Femur (tissue), 1 donor: ENCODE measurements at regions not wholly inside any gene's neighbourhood (a gene's known extent, or its start where the extent isn't known, plus 50 kb on each side); places are given as distances from the start of the nearest gene placed in this dataset.

Source experiments
- DNase-seq: peaks from one replicate; pipeline ENCODE4 v3.0.0-alpha.2; 2017

DNA sequence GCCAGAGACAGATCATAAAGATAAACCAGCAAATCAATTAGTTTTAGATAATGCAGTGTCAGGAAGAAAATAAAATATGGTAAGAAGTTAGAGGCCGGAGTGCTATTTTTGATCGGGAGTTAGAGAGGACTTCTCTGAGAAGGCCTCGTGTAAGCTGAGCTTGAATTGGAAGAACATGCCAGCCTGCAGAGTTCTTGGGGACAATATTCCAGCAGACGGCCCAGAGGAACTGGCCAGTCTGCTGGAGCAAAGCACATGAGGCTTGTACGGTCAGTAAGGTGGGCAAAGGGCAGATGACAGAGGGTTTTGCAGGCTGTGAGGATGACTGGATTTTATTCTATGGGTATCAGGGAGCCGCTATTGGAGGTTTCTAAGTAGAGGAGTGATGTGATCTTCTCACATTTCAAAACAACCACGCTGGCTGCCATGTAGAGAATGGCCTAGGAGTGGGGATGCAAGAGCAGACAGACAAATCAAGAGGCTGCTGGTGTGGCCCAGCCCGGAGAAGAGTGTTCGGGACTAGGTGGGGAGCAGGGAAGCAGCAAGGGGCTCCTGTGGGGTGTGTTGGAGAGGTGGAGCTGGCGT, 84.0 kb downstream of the HES1 start:
- no peak for DNase-seq

- no peak for DNase-seq
Observed at GRCh38 chr3:194220901-194221326, 85.0 kb downstream of the HES1 start.

GRCh38 chr3:194221336-194221735, 85.4 kb downstream of the HES1 start:
- DNase-seq: no peak

DNA sequence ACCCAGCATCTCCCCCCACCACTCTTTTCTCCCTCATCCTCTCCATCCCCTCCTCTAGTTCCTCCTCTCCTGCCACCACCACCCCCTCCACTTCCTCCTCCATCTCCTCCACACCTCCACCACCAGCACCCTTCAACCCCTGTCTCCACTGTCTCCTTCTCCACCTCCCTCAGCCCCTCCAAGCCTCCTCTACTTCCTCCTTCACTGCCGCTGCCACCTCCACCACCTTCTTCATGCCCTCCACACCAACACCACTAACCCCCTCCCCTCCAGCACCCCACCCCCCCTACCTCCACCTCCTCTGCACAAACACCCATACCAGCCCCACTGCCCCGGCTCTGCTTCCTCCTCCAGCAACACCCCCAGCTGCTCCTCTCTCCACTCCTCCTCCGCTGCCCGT, 88.0 kb downstream of the HES1 start:
- DNase-seq: no peak

DNA sequence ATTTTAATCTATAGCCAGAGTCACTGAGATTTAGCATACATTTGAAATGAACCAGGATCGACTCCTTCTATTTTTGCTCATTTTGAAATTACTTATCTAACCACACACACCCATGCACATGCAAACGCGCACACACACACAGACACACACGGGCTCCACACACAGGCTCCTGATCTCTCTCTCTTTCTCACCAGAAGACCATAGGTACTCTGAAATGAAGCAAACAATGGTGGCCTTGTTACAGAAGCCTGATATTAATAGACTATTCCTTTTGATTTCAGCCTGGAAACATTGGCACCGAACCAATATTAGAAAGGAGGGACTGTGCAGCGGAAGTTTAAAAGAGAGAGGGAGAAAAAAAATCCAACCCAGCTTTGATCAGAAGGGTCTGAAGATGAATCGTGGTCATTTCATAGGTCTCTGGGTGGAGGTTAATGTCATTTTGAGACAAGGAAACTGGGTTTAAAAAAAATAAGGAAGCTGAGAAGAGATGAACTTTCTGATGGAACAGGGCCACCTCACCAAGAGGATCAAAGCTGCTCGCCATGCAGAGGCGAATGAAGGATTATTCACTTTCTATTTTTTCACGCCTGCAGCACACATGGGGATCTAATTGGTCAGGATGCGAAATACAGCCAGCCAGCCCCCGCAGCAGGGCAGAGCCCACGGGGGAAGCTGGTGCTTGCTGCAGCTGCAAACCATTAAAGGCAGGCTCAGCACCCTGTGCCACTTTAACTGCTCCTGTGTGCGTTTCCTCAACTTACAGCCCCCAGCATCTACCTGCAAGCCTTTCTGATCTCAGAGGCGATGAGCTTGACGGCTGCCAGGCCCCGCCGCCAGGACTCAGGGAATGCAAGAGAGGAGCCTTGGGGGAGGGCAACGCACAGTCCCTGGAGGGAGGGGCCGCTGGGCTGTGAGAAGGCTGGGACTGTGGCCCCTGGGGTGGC, 88.8 kb downstream of the HES1 start:
- DNase-seq: no peak

DNA sequence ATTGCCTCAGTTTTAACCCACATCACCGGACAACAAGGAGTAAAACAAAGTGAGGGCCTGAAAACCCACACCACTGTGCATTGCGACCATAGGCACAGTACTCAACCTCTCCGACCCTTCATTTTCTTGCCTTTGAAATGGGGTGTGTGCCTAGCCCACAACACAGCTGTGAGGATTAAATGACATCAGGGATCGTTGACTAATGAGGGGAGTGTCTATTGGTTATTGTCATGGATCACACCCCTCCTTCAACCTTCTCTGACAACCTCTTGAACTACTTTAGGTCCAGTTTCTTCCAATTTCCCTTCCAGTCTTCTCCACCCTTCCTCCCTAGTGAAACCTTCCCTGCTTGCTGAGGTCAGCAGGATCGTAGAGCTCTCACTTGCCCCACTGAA, 89.5 kb downstream of the HES1 start:
- DNase-seq: no peak

DNA sequence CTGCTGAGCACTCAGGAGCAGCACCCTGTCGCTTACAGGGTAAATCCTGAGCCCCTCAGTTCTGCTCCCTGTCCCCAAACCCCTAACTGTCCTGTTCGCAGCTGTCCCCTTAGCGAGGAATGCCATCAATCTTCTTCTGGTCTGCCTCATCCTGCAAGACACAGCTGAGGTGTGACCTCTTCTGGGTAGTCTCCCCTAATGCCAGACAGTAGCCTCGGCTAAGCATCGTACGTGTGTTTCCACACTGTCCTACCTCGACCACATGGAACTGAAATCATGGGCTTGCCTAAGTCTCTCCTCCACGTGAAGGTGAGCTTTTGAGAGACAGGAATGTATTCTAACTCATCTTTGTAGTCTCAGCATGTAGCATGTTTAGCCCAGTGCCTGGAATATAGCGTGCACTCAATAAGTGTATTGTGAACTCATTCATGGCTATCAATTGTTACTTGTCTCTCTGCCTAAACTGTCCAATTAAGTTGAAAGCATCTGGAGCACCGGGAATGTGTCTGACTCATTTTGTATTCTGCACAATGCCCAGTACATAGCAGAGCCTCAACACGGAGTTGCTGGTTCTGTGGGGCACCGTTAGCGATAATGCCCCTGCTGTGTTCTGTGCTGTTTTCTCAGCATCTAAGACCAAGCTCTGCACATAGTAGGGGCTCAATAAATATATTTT, 90.2 kb downstream of the HES1 start:
- no peak for DNase-seq

- DNase-seq: no peak
Observed at GRCh38 chr3:194231929-194232832, 96.2 kb downstream of the HES1 start.

DNA sequence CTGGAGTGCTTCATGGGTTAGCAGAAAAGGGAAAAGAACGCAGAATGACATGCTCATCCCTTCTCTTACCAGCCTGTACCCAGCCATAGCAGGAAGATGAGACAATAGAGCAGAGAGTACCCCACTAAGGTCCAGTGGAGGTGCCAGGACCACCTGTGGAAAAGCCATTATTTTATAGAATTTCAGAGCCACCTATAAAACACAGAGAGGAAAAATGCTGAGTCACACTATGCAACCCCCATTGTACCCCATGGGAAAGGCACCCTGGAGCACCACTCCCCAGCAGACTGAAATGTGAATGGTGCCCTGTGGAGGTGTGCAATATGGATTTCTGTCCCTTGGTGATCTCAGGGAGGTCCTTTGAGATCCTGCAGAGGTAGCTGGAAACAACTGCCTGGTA, 97.2 kb downstream of the HES1 start:
- no peak for DNase-seq

DNA sequence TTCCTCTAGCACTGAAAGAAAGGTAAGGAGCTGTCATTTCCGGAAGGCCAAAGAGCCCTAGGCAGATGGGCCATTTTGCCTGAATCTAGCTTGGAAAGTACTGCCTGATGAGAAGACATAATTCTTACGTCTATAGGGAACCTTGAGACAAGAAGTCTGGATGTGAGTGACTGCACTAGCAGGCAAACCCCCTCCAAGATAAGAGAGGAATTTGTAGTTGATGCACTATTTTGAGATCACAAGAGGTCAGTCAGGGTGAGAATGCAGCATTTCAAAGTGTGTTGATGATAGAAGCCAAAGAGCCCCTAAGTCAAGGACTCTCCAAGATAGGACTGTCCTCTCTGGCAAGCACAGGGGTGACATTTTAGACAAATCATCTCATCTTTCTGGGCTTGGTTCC, 99.2 kb downstream of the HES1 start:
- no peak for DNase-seq

- no peak for DNase-seq
Observed at GRCh38 chr3:194237110-194237509, 101.2 kb downstream of the HES1 start.

- DNase-seq: no peak
Observed at GRCh38 chr3:194240766-194241165, 104.8 kb downstream of the HES1 start.

- DNase-seq: no peak
Observed at GRCh38 chr3:194243172-194243837, 107.4 kb downstream of the HES1 start.

DNA sequence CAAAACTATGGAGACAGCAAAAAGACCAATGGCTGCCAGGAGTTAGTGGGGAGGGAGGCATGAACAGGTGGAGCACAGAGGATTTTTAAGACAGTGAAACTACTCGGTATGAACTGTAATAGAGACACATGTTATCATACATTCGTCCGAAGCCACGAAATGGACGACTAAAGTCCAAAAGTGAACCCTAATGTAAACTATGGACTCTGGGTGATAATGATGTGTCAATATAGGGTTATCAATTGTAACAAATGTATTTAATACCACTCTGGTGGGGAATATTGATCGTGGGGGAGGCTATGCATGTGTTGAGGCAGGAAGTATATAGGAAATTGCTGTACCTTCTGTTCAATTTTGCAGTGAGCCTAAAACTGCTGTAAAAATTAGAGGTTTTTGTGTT, 107.0 kb downstream of the CPN2 start:
- DNase-seq: no peak

DNA sequence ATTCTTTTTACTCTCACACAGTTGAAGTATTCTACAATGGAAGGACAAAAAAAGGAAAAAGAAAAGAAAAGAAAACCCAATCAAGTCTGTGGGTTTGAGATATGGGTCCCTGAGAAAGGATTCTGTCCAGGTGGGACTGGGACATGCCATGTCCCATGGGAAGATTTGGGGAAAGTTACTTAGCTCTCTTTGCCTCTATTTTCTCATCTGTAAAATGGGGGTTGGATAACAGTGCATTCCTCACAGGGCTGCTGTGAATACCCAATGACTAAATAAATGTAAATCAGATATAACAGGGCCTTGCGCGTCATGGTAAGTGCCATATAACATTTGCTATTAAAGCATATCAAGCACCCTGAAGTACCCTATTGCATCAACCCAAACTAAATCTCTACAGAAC, 105.7 kb downstream of the CPN2 start:
- no peak for DNase-seq

GRCh38 chr3:194245975-194246561, 105.1 kb downstream of the CPN2 start:
- no peak for DNase-seq

DNA sequence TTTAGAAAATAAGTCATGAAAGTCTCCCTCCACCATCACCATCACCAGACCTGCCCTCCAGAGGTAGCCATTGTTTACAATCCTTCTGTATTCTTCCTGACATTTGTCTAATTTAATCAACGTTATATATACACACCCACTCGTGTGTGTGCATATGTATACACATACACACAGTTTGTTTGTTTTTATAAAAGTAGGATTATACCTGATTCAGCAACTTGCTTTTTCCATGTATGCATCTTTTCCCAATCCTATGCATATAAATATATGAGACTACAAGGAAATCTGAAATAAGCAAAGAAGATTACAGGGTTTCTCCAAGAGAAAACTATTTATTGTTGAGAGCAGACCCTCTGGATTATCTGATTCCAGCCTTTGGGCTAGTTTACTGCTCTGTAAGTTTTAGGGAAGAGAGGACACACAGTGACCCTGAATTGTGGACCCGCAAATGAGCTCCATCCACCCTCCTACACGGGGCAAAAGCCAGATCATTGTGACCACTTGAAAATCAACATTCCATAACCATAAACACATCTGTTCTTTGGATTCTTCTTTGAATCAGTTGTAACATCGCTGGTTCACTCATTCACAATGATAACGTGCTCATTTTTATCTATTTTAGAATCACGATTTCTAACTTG, 104.3 kb downstream of the CPN2 start:
- DNase-seq: no peak

DNA sequence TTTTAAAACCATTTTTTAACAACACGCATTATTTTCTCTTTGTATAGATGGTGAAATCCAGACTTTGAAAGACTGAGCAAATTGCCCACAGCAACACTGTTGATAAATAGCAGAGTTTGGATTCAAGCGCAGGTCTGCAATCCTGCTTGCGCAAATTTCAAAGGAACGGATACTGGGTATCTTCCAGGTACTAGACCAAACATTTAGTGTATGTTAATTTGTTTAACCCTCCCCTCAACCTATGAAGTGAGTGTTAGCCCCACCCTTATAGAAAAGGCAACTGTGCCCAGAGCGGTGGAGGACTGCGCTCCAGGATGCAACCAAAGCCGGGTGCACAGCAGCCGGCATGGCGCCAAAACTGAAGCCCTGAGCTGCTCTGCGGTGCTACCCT, 103.8 kb downstream of the CPN2 start:
- DNase-seq: no peak

- DNase-seq: peak; percentile 78
Observed at GRCh38 chr3:194249323-194250097, 101.6 kb downstream of the CPN2 start.
